AG04450 (cell line): ENCODE measurements at regions not wholly inside any gene's neighbourhood (a gene's known extent, or its start where the extent isn't known, plus 50 kb on each side); places are given as distances from the start of the nearest gene placed in this dataset.
"Not testable (repeated sequence)": the region's sequence is repeated elsewhere in the genome, so short reads cannot be mapped to it uniquely, and the experiment has no call there.

Source experiments
- CTCF ChIA-PET: fragments of 300-600, 350-600 bp; formaldehyde crosslinking; extraction: SDS; loops from one replicate; lab custom pipeline; 2022; ENCODE audit warnings: antibody characterized with exemption, inconsistent platforms; lab: Charles Lee
- POLR2A ChIA-PET: fragments of 350-600 bp; formaldehyde crosslinking; extraction: SDS; loops from one replicate; lab custom pipeline; 2021; ENCODE audit warnings: antibody characterized with exemption, inconsistent platforms; lab: Yijun Ruan, JAX
- DNase-seq: peaks from one replicate; pipeline ENCODE4 v3.0.0-alpha.2; 2011; ENCODE audit warnings: low read depth, low spot score
- H3K27ac ChIP-seq: one replicate; pipeline ENCODE4 v1.5.1; 2012; ENCODE audit warnings: low read depth, low read length, control low read depth
- H3K27me3 ChIP-seq: one replicate; pipeline ENCODE4 v1.6.0; 2012; ENCODE audit warnings: low read length; ENCODE audit not compliant: control insufficient read depth, insufficient read depth
- H3K4me3 ChIP-seq: 2 replicates; pipeline ENCODE4 v1.5.1; 2011; ENCODE audit warnings: mild to moderate bottlenecking, low read depth, low read length, control low read depth
- H3K9me3 ChIP-seq: 2 replicates; pipeline ENCODE4 v1.5.1; 2012; ENCODE audit warnings: low read length; ENCODE audit not compliant: control insufficient read depth, insufficient read depth
- TF ChIP-seq, protein P1 (sequence below): IDR thresholded peaks from 2 replicates; pipeline ENCODE4 v1.5.1; 2011; ENCODE audit warnings: low read depth, low read length, control low read depth, inconsistent platforms

DNA sequence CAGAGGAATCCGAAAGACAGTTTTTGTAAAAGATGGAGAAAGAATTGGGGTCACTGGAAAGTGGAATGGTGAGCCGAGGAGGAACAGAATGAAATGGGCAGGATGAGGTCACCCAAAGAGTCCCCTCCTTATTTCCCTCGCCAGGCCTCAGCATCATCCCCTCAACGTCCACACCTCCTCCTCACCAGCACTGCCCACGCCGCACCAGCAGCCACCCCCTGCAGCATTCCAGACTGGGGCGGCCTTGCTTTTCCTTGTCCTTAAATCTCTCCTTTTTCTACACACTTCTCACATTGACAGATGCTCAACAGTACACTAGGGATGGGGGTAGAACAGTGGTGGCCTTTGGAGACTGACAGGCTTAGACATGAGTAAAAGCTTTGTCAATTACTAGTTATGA is 363.1 kb upstream of the NOX3 start:
- TF ChIP-seq, protein P1, sequence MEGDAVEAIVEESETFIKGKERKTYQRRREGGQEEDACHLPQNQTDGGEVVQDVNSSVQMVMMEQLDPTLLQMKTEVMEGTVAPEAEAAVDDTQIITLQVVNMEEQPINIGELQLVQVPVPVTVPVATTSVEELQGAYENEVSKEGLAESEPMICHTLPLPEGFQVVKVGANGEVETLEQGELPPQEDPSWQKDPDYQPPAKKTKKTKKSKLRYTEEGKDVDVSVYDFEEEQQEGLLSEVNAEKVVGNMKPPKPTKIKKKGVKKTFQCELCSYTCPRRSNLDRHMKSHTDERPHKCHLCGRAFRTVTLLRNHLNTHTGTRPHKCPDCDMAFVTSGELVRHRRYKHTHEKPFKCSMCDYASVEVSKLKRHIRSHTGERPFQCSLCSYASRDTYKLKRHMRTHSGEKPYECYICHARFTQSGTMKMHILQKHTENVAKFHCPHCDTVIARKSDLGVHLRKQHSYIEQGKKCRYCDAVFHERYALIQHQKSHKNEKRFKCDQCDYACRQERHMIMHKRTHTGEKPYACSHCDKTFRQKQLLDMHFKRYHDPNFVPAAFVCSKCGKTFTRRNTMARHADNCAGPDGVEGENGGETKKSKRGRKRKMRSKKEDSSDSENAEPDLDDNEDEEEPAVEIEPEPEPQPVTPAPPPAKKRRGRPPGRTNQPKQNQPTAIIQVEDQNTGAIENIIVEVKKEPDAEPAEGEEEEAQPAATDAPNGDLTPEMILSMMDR: no peak
- ChIA-PET POLR2A (no interaction called here), CTCF (no interaction called here)
- Histone ChIP-seq H3K27ac (no peak overlapping the region), H3K27me3 (no peaks in the 10 kb centered on the region), H3K9me3 (no peaks in the 10 kb centered on the region), H3K4me3 (no peak overlapping the region)
- no peak for DNase-seq

DNA sequence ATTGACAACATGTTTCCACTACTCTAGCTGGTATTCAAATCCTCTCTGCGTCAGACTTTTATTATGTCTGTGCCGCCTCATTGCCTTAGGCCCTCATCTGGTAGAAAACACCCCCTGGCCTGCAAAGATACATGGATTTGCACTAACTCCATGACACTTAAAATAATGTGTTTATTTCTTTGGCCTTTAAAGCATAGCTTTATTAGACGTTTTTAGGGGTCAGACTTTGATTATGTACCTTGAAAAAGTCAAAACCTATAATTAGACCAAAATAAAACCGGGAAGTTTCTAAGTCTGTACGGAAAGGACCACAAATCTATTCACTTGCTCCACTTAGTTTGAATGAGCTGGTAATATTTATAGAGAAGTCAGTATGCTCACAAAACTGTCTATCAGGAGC is 357.9 kb upstream of the NOX3 start:
- ChIA-PET CTCF (no interaction called here), POLR2A (no interaction called here)
- Histone ChIP-seq H3K27me3 (no peaks in the 10 kb centered on the region), H3K4me3 (no peak overlapping the region), H3K9me3 (no peaks in the 10 kb centered on the region), H3K27ac (no peak overlapping the region)
- TF ChIP-seq, protein P1: no peak
- DNase-seq: no peak

DNA sequence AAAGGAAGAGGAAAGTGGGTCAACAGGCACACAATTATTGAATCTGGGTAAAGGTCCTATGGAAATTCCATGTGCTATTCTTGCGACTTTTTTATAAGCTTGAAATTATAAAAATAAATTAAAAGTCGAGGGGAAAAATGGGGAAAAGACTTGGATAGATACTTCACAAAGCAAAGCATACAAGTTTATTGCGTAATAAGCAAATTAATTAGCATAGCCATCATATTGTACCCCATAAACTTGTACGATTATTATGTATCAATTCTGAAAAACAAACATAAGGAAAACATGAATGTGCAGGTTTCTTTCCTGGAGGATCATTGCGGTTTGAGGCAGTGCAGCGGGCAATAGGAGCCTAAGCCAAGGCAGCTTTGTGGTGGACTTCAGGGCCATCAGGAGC is 351.6 kb upstream of the NOX3 start:
- POLR2A ChIA-PET: no interaction called here
- Histone ChIP-seq H3K27me3 (no peaks in the 10 kb centered on the region), H3K27ac (no peak overlapping the region), H3K4me3 (no peak overlapping the region), H3K9me3 (no peaks in the 10 kb centered on the region)
- no peak for DNase-seq
- CTCF ChIA-PET: no interaction called here
- TF ChIP-seq, protein P1: no peak

DNA sequence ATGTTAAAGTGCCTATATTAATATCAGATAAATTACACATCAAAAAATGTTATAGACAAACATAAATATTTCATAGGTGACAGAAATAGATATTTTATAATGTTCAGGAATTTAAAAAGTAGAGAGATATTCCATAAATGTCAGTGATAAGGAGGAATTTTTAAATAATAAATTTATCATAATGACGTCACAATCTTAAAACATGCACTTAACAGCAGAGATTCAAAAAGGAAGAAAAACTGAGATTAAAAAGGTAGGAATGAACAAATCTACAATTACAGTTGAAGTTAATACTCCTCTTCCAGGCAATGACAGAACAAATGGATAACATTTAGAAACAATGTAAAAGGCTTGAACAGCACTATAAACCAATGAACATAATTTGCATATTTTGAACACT is 345.4 kb upstream of the NOX3 start:
- Histone ChIP-seq H3K27ac (no peak overlapping the region), H3K9me3 (peaks cover 3% of the 10 kb centered on the region; the same call in 1 of the 2 replicates), H3K27me3 (no peaks in the 10 kb centered on the region), H3K4me3 (no peak overlapping the region)
- ChIA-PET POLR2A (no interaction called here), CTCF (no interaction called here)
- no peak for DNase-seq
- TF ChIP-seq, protein P1: no peak

DNA sequence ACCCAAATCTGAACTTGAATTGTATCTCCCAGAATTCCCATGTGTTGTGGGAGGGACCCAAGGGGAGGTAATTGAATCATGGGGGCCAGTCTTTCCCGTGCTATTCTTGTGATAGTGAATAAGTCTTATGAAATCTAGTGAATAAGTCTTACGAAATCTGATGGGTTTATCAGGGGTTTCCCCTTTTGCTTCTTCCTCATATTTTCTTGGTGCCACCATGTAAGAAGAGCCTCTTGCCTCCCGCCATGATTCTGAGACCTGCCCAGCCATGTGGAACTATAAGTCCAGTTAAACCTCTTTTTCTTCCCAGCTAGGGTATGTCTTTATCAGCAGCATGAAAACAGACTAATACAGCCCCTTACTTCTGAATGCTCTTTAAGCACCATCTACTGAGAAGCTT is 343.2 kb upstream of the NOX3 start:
- CTCF ChIA-PET, H3K4me3 ChIP-seq, H3K27me3 ChIP-seq, DNase-seq, H3K9me3 ChIP-seq, H3K27ac ChIP-seq, POLR2A ChIA-PET: not testable (repeated sequence)
